ENCODE measurements at regions not wholly inside any gene's neighbourhood (a gene's known extent, or its start where the extent isn't known, plus 50 kb on each side); places are given as distances from the start of the nearest gene placed in this dataset.
"Not testable (repeated sequence)": the region's sequence is repeated elsewhere in the genome, so short reads cannot be mapped to it uniquely, and the experiment has no call there.

GRCh38 chr10:109070492-109070891, 852.8 kb downstream of the XPNPEP1 start:
- no peak for DNase-seq (ENCODE audit: low read depth)

- DNase-seq (ENCODE audit: low read depth) = no peak
These were observed 856.3 kb downstream of the XPNPEP1 start for GRCh38 chr10:109067031-109067430.

GRCh38 chr10:109065821-109066220, 857.5 kb downstream of the XPNPEP1 start:
- DNase-seq (ENCODE audit: low read depth) = no peak

GRCh38 chr10:109062371-109062770, 860.9 kb downstream of the XPNPEP1 start:
- no peak for DNase-seq (ENCODE audit: low read depth)

- no peak for DNase-seq (ENCODE audit: low read depth)
These were observed 868.1 kb downstream of the XPNPEP1 start for GRCh38 chr10:109055243-109055642.

GRCh38 chr10:109047856-109048255, 875.5 kb downstream of the XPNPEP1 start:
- DNase-seq (ENCODE audit: low read depth) = no peak

GRCh38 chr10:109046427-109046826, 876.9 kb downstream of the XPNPEP1 start:
- not testable (repeated sequence) for DNase-seq (ENCODE audit: low read depth)

- DNase-seq (ENCODE audit: low read depth) = no peak
These were observed 882.7 kb downstream of the XPNPEP1 start for GRCh38 chr10:109040622-109041021.

- DNase-seq (ENCODE audit: low read depth) = no peak
These were observed 885.3 kb downstream of the XPNPEP1 start for GRCh38 chr10:109037978-109038377.

GRCh38 chr10:109030581-109031210, 892.6 kb downstream of the XPNPEP1 start:
- no peak for DNase-seq (ENCODE audit: low read depth)

- DNase-seq (ENCODE audit: low read depth) = no peak
These were observed 893.4 kb downstream of the XPNPEP1 start for GRCh38 chr10:109029870-109030269.

- DNase-seq (ENCODE audit: low read depth) = no peak
These were observed 895.7 kb downstream of the XPNPEP1 start for GRCh38 chr10:109027534-109028185.

GRCh38 chr10:109025172-109025571, 898.1 kb downstream of the XPNPEP1 start:
- no peak for DNase-seq (ENCODE audit: low read depth)

- no peak for DNase-seq (ENCODE audit: low read depth)
These were observed 900.8 kb downstream of the XPNPEP1 start for GRCh38 chr10:109022417-109023049.

GRCh38 chr10:109019001-109019424, 904.3 kb downstream of the XPNPEP1 start:
- no peak for DNase-seq (ENCODE audit: low read depth)

- DNase-seq (ENCODE audit: low read depth) = no peak
These were observed 915.8 kb downstream of the XPNPEP1 start for GRCh38 chr10:109007514-109007913.

GRCh38 chr10:108990441-108990840, 932.9 kb downstream of the XPNPEP1 start:
- DNase-seq (ENCODE audit: low read depth) = no peak

- DNase-seq (ENCODE audit: low read depth) = no peak
These were observed 933.3 kb downstream of the XPNPEP1 start for GRCh38 chr10:108989976-108990375.

- DNase-seq (ENCODE audit: low read depth) = no peak
These were observed 941.2 kb downstream of the XPNPEP1 start for GRCh38 chr10:108982159-108982558.

GRCh38 chr10:108980869-108981268, 942.4 kb downstream of the XPNPEP1 start:
- DNase-seq (ENCODE audit: low read depth) = no peak

GRCh38 chr10:108975459-108976058, 947.8 kb downstream of the XPNPEP1 start:
- no peak for DNase-seq (ENCODE audit: low read depth)

- DNase-seq (ENCODE audit: low read depth) = no peak
These were observed 953.3 kb downstream of the XPNPEP1 start for GRCh38 chr10:108970016-108970415.

GRCh38 chr10:108966411-108966810, 956.9 kb downstream of the XPNPEP1 start:
- no peak for DNase-seq (ENCODE audit: low read depth)

Data from HS-27A (cell line).